B cell (primary cell): ENCODE measurements at regions not wholly inside any gene's neighbourhood (a gene's known extent, or its start where the extent isn't known, plus 50 kb on each side); places are given as distances from the start of the nearest gene placed in this dataset.

Experiments used
- EZH2 ChIP-seq: IDR thresholded peaks from 2 replicates; pipeline ENCODE4 v1.6.1; 2012; ENCODE audit warnings: borderline replicate concordance, low read depth, mild to moderate bottlenecking, moderate library complexity, low read length; ENCODE audit not compliant: insufficient read depth, poor library complexity, severe bottlenecking
- TF ChIP-seq, protein P1 (sequence below): fragments of 200-600 bp; IDR thresholded peaks from one replicate; pipeline ENCODE4 v1.8.0; 2022; ENCODE audit warnings: antibody characterized with exemption, mild to moderate bottlenecking

DNA sequence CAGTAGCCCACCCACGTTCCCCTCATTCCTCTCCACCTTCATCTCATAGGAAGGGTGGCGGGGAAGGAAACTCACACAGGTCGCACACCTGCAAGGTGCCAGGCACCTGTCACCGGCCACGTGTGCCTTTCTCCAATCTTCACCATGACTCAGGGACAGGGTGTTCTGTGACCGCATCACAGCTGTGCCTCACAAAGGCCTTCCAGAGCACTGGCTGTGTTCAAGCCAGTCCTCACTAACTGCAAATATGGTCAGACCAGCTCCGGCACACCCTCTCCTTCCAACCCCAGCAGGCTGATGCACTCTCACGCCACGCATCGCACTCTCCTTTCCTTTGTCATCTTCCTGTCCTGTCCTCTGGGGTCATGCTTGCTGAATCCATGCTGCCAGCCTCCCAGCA lies 415.9 kb downstream of the IRS2 start:
- TF ChIP-seq, protein P1, sequence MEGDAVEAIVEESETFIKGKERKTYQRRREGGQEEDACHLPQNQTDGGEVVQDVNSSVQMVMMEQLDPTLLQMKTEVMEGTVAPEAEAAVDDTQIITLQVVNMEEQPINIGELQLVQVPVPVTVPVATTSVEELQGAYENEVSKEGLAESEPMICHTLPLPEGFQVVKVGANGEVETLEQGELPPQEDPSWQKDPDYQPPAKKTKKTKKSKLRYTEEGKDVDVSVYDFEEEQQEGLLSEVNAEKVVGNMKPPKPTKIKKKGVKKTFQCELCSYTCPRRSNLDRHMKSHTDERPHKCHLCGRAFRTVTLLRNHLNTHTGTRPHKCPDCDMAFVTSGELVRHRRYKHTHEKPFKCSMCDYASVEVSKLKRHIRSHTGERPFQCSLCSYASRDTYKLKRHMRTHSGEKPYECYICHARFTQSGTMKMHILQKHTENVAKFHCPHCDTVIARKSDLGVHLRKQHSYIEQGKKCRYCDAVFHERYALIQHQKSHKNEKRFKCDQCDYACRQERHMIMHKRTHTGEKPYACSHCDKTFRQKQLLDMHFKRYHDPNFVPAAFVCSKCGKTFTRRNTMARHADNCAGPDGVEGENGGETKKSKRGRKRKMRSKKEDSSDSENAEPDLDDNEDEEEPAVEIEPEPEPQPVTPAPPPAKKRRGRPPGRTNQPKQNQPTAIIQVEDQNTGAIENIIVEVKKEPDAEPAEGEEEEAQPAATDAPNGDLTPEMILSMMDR, result no peak
- no peak for TF ChIP-seq EZH2
